Urinary bladder (tissue), 3 donors: ENCODE measurements at regions not wholly inside any gene's neighbourhood (a gene's known extent, or its start where the extent isn't known, plus 50 kb on each side); places are given as distances from the start of the nearest gene placed in this dataset.
"Not testable (repeated sequence)": the region's sequence is repeated elsewhere in the genome, so short reads cannot be mapped to it uniquely, and the experiment has no call there.

Experiments
- DNase-seq: peaks from one replicate; pipeline ENCODE4 v3.0.0-alpha.2; 2015; ENCODE audit errors: extremely low spot score
- H3K27ac ChIP-seq: one replicate; pipeline ENCODE4 v1.5.1; 2013; ENCODE audit warnings: low read depth, mild to moderate bottlenecking, moderate library complexity
- H3K36me3 ChIP-seq: one replicate; pipeline ENCODE4 v1.6.1; 2013; ENCODE audit warnings: mild to moderate bottlenecking, moderate library complexity; ENCODE audit not compliant: insufficient read depth
- H3K4me1 ChIP-seq: one replicate; pipeline ENCODE4 v1.6.1; 2013; ENCODE audit warnings: mild to moderate bottlenecking, moderate library complexity; ENCODE audit not compliant: insufficient read depth
- H3K4me3 ChIP-seq: one replicate; pipeline ENCODE4 v1.5.1; 2013; ENCODE audit warnings: low read depth, low read length
- WGBS: extraction: QIAGEN DNeasy Blood & Tissue Kit; methylation state at CpG from one replicate; pipeline ENCODE4 v1.1.7; 2013; 5-methylcytosine and 5-hydroxymethylcytosine counted together
- donor health status: healthy with polysubstance abuse.
- donor health status: healthy.

DNA sequence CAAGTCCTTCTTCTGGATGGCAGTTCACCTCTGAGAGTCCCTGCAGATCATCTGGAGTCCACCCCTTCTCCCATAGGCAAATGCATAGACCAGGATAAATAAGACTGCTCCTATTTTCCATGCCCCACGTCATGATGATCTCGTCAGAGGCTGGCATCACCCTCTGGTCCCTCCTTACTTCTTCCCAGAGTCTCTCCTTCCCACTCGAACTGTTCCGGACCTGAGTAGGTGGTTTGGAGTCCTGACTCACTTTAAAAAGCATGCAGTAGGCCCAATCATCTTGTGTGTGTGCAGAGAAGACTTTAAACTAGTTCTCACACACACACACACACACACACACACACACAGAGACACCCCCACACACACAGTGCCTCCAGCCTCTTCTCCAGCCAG, 72.0 kb downstream of the SOX9 start:
- no peak overlapping the region for H3K4me3 ChIP-seq
- H3K36me3 ChIP-seq, result no peaks in the 10 kb centered on the region
- WGBS, result 86% methylated on average over 4 of the region's 4 CpGs
- H3K4me1 ChIP-seq, result no peaks in the 10 kb centered on the region
- no peak for DNase-seq
- no peak overlapping the region for H3K27ac ChIP-seq

DNA sequence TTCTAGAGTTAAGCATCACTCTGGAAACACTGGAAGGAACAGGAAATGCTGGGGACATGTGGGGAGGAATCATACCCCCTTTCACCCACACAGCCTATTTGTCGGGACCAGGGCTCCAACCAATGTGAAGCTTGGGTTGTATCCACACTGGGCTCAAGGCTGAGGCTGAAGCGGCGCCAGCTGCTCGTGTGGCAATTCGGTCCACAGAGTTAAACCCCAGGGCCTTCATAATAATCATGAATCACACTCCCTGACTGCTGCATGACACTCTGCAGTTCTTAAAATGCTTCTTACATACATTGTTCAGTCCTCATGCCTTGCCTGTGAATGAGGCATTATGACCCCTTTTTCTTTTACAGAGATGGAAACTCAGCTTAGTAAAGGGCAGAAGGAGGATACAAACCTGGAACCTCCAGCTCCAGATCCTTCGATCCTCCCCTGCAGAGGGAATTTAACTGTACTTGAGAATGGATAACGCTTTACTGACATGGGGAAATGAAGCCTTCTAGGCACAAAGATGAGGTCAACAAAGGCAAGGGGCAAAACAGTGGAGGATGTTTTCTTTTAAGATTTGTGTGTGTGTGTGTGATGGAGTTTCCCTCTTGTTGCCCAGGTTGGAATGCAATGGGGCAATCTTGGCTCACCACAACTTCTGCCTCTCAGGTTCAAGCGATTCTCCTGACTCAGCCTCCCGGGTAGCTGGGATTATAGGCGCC, 72.7 kb downstream of the SOX9 start:
- WGBS, result 81% methylated on average over 10 of the region's 10 CpGs

DNA sequence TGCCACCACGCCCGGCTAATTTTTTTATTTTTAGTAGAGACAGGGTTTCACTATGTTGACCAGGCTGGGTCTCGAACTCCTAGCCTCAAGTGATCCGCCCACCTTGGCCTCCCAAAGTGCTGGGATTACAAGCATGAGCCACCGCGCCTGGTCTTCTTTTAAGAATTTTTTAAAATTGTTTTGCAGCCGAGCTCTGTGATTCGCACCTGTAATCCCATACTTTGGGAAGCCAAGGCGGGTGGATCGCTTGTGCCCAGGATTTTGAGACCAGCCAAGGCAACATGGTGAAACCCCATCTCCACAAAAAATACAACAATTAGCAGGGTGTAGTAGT, 73.3 kb downstream of the SOX9 start:
- not testable (repeated sequence) for DNase-seq

More for the DNA sequence above, 72.7 kb downstream of the SOX9 start:
- Histone ChIP-seq H3K36me3 (no peaks in the 10 kb centered on the region), H3K27ac (no peak overlapping the region), H3K4me3 (no peak overlapping the region), H3K4me1 (no peaks in the 10 kb centered on the region)
- DNase-seq, result no peak

DNA sequence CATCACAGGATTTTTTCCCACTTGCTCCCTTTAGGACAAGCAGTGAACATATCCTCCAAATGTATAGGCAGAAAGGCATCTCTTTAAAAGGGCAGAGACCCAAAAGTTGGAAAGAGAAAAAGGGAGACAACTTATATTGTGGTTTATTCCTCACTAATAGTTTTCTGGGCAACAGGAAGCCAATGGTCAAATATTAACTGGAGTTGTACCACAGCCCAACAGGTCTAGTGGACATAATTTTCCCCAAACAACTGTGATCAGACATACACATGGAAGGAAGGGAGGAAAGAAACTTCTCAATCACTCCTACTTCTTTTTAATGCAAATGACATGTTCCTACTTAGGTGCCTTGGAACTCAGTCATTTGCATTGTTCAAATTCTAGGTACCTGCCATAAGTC, 78.4 kb downstream of the SOX9 start:
- DNase-seq, result no peak
- no peak overlapping the region for H3K4me3 ChIP-seq

More for the DNA sequence above, 73.3 kb downstream of the SOX9 start:
- not testable (repeated sequence) for H3K36me3 ChIP-seq, H3K27ac ChIP-seq, H3K4me1 ChIP-seq, H3K4me3 ChIP-seq
- 97% methylated on average over 10 of the region's 10 CpGs for whole genome bisulfite sequencing

DNA sequence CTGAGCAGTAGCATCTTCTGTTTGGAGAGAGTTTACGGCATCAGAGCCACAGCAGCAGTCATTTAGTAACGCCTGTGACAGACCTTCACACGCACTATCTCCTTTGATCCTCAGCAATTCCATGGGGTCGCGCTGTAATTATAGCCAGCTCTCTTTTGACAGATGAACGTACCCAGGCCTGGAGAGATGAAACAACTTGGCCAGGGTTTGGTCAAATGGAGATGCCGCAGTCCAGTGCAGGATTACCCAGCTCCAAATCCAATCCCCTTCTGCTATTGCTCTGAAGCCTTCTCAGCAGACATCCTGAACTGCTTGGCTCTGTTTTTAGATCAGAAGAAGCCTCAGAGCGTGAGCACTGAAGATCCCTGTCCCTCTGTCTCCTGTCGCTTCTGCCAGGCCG, 83.9 kb downstream of the SOX9 start:
- no peaks in the 10 kb centered on the region for H3K4me1 ChIP-seq
- 39% methylated on average over 10 of the region's 10 CpGs for WGBS
- no peak for DNase-seq
- H3K27ac ChIP-seq, result no peak overlapping the region
- H3K4me3 ChIP-seq, result no peak overlapping the region
- H3K36me3 ChIP-seq, result no peaks in the 10 kb centered on the region

More for the DNA sequence above, 78.4 kb downstream of the SOX9 start:
- Histone ChIP-seq H3K4me1 (no peaks in the 10 kb centered on the region), H3K27ac (no peak overlapping the region), H3K36me3 (no peaks in the 10 kb centered on the region)

DNA sequence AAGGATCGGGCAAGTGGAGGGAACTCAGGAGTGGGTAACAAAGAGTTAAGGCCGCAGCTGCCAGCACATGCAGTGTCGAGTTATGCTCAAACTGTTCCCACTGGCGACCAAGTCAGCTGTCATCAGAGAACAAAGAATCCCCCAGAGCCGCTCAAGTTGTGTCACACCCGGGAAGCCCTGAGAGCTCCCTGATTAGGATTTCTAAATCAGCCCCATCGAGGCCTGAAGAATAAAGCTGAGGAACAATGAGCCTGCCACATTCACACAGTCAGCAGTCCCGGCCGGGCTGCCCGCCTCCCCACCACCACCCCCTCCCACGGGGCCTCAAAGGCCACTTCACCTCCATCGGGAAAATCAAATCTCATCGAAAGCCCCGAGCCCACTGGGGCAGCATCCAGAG, 84.5 kb downstream of the SOX9 start:
- no peak overlapping the region for H3K27ac ChIP-seq
- H3K4me3 ChIP-seq, result no peak overlapping the region

DNA sequence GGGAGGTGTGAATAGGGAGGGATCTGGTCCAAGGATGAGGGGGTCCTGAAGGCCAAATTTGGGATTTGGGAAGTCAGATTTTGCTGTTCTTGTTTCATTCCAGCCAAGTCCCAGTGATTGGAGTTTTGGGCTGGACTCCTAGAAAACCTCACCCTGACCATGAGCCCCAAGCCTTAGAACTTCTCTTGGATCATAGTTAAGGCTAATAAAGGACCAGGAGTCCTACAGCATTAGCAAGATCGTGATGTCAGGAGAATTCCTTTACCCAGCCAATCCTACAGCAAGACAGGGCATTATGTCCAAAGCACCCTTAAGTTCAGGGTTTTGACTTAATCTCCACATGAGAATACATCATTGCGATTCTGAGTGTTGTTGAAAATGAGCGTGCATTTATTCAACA, 85.0 kb downstream of the SOX9 start:
- H3K36me3 ChIP-seq, result no peaks in the 10 kb centered on the region
- H3K4me3 ChIP-seq, result no peak overlapping the region
- no peak for DNase-seq
- no peak overlapping the region for H3K27ac ChIP-seq
- WGBS, result 47% methylated on average over 3 of the region's 3 CpGs
- H3K4me1 ChIP-seq, result no peaks in the 10 kb centered on the region

More for the DNA sequence above, 84.5 kb downstream of the SOX9 start:
- no peaks in the 10 kb centered on the region for H3K4me1 ChIP-seq
- no peak for DNase-seq
- no peaks in the 10 kb centered on the region for H3K36me3 ChIP-seq
- WGBS, result 12% methylated on average over 14 of the region's 14 CpGs

DNA sequence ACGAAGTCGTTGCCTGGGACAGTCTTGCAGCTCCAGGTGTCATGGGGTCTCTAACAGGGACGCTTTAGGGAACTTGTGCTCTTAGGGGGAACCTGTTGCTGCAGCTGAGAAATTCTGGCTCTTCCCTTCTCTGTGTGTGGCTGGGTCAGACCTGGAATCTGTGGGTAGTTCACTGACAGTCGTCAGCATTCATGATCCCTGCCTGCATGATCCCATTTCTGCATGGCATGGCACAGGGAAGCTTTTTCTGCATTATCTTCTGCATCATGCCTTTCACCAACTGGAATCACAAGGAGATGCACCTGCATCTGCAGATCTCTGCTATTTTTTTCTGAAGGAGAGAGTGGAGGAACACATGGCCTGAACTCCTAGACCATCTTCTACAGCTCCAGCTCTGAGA, 85.6 kb downstream of the SOX9 start:
- Histone ChIP-seq H3K4me1 (no peaks in the 10 kb centered on the region), H3K36me3 (no peaks in the 10 kb centered on the region), H3K4me3 (no peak overlapping the region), H3K27ac (no peak overlapping the region)
- DNase-seq, result no peak
- WGBS, result 56% methylated on average over 4 of the region's 4 CpGs

DNA sequence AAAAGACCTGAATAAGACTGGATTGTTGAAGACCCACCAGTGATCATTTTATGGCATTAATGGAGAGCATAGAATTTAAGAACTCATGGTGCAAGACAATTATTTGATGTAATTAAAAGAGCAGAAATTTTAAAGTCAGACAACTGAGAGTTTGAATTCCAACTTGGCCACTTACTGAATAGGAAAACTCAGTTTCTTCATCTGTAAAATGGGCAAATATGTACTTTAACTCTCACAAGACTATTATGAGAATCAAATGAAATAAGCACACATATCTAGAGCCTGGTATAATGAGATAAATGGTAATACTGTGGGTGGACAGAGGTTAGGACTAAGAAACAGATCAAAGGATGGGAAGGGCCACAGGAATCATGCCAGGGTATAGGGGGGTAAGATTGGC, 88.0 kb downstream of the SOX9 start:
- H3K4me3 ChIP-seq, result no peak overlapping the region
- no peak for DNase-seq
- H3K4me1 ChIP-seq, result no peaks in the 10 kb centered on the region
- H3K36me3 ChIP-seq, result no peaks in the 10 kb centered on the region
- H3K27ac ChIP-seq, result no peak overlapping the region

DNA sequence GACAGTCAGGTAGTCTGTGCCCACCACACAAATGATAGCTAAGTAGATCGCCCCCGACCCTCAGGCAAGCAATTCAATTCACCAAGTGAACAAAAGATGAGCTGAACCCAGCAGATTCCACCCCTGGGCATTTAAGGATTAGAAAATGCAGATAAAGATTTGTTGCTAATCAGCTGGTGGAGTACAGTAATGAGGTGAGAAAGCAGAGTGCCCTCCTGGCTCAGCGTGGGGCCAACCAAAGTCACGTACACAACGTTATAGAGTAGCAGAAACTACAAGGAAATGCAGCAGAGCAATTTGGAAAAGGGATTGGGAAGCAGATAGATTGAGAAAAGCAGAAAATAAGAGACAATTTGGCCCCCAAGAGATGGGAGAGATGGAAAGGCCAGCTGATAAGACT, 91.2 kb downstream of the SOX9 start:
- Histone ChIP-seq H3K27ac (no peak overlapping the region), H3K36me3 (no peaks in the 10 kb centered on the region)
- WGBS, result 63% methylated on average over 5 of the region's 5 CpGs

DNA sequence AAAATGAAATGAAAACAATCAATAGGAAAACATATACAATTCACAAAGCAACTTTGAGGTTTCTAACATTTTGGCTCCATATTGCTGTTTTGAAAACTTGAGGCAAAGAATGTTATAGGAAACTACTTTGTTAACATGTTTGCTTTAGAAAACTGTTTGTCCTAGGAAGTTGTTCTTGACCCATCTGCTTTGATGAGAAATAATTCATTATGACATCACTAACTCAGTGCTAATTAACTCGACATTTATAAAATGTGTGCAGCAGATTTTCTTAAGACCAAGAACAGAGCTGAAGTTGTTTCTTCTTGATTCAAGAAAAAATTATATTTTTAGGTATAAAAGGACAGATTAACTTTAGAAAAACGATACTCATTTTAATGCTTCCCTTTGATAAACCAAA, 94.7 kb downstream of the SOX9 start:
- WGBS, result 66% methylated on average over 2 of the region's 2 CpGs
- no peaks in the 10 kb centered on the region for H3K36me3 ChIP-seq
- H3K4me1 ChIP-seq, result no peaks in the 10 kb centered on the region
- no peak for DNase-seq
- H3K27ac ChIP-seq, result no peak overlapping the region
- H3K4me3 ChIP-seq, result no peak overlapping the region

More for the DNA sequence above, 91.2 kb downstream of the SOX9 start:
- H3K4me3 ChIP-seq, result no peak overlapping the region
- no peak for DNase-seq
- H3K4me1 ChIP-seq, result no peaks in the 10 kb centered on the region

DNA sequence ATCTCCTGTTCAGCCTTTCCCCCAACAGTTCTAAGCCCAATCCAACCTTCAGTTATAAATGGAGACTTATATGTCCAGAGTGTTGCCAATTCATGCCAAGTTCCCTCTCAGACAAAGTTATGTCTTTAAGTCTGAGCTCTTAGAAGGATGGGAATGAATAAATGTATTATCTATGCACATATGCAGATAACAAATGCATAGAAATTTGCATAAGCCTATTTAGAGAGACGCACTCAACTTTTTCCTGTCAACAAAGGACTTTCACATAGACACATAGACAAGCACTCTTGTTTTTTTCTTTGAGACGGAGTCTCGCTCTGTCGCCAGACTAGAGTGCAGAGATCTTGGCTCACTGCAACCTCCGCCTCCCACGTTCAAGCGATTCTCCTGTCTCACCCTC, 95.1 kb downstream of the SOX9 start:
- H3K36me3 ChIP-seq, result no peaks in the 10 kb centered on the region
- no peak for DNase-seq
- no peak overlapping the region for H3K27ac ChIP-seq
- no peaks in the 10 kb centered on the region for H3K4me1 ChIP-seq
- WGBS, result 91% methylated on average over 7 of the region's 7 CpGs
- H3K4me3 ChIP-seq, result no peak overlapping the region

DNA sequence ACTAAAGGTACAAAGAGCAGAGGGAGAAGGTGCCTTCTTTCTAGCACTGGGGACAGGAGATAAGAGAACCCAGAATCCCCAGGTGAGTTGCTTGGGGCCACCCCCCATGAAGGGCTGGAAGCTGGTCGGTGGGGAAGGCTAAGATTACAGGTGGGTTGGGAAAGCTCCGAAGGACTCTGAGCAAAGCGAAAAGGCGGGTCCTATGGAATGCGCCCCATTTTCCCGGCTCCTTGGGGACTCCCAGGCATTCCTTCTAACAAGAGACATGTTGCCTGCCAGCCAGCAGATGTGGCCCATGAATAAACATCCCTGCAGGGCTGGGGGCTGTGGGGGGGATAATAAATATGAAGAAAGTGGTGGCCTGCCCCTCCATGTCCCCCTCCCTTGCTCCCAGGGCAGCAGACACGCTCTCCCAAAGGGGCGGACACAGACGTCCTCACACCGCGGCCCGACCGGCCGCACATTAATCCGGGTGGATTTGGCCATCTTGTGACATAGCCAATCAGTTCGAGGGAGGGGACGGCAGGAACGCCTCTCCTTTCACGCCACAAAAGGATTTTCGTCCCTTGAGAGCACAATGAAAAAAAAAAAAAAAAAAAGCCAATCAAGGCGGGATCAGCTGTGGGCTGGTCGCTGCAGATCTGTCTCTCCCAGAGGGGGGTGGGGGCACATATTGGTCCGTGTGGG, 98.5 kb downstream of the SOX9 start:
- Histone ChIP-seq H3K4me1 (no peaks in the 10 kb centered on the region), H3K4me3 (no peak overlapping the region), H3K27ac (no peak overlapping the region), H3K36me3 (no peaks in the 10 kb centered on the region)
- WGBS, result 3% methylated on average over 23 of the region's 23 CpGs
- DNase-seq, result no peak

DNA sequence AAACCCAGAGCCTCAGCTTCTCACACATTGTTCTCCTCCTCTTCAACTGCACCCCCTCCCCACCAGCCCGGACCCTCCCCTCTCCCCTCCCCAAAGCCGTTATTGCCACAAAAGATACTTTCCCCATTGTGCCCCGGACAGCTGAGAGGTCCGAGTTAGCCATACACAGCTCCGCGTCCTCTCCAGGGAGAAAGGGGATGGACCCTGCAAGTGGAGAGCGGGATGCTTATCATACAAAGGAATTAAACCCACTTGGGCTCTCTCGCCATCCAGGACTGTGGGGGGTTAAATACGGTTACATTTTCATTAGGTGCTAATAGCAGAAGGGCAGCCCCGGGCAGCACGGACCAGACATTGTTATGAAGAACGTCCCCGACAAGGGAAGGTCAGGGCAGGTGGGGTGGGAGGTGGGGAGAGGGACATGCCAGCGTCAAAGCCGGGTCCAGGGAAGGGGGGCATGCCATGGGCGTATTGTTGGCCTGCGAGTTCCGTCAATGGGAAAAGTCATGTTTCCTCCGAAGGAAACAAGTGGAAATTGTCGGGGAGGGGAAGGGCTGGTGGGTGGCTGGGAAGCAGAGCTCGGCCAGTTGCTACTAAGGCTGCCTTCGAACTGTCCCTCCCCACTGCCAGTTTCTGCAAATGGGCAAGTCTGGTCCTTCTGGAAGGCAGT, 99.1 kb downstream of the SOX9 start:
- no peak overlapping the region for H3K27ac ChIP-seq
- no peaks in the 10 kb centered on the region for H3K36me3 ChIP-seq
- H3K4me1 ChIP-seq, result no peaks in the 10 kb centered on the region
- 2% methylated on average over 22 of the region's 22 CpGs for WGBS
- DNase-seq, result no peak
- no peak overlapping the region for H3K4me3 ChIP-seq
